H1 (cell line): ENCODE measurements at regions not wholly inside any gene's neighbourhood (a gene's known extent, or its start where the extent isn't known, plus 50 kb on each side); places are given as distances from the start of the nearest gene placed in this dataset.

ENCODE experiments used
- ASH2L ChIP-seq: fragments of 200-600, 300-600 bp; sonication (generic); IDR thresholded peaks from one replicate; pipeline ENCODE4 v1.7.1; 2017; ENCODE audit warnings: low read length
- CHD7 ChIP-seq: fragments of 300-600 bp; sonication (generic); IDR thresholded peaks from 2 replicates; pipeline ENCODE4 v1.7.1; 2012; ENCODE audit warnings: low read length, moderate library complexity, mild to moderate bottlenecking, inconsistent platforms; ENCODE audit not compliant: insufficient replicate concordance
- KDM1A ChIP-seq: fragments of 200-600, 300-600 bp; sonication (generic); IDR thresholded peaks from 2 replicates; pipeline ENCODE4 v1.7.1; 2016; ENCODE audit warnings: mild to moderate bottlenecking, low read length, borderline replicate concordance
- POLR2A ChIP-seq, 2 experiments: IDR thresholded peaks; 1 replicate in 1 of 2; 2 replicates in 1 of 2; pipeline ENCODE4 v1.6.1; 2011; ENCODE audit warnings: low read depth in 2 of 2, low read length in 2 of 2, mild to moderate bottlenecking in 2 of 2; ENCODE audit errors: control extremely low read depth in 1 of 2
- SP1 ChIP-seq: IDR thresholded peaks from 2 replicates; pipeline ENCODE4 v1.6.1; 2011; ENCODE audit warnings: low read depth, low read length
- TBP ChIP-seq: IDR thresholded peaks from 2 replicates; pipeline ENCODE4 v1.6.1; 2011; ENCODE audit warnings: low read depth, low read length, improper control_type of control experiment

- TF ChIP-seq CHD7 (no peak), ASH2L (no peak), KDM1A (no peak), POLR2A (IDR thresholded peaks at IDR 0.05; ENCODE audit: control extremely low read depth in 1 of 2, low read depth in 2 of 2, low read length in 2 of 2) (no peak), TBP (no peak), SP1 (no peak)
- TF ChIP-seq, all 59 proteins: peak for 0
These were observed 101.7 kb upstream of the COL6A5 start (continued) for GRCh38 chr3:130243808-130244207.
